GM18508 (cell line): ENCODE measurements at regions not wholly inside any gene's neighbourhood (a gene's known extent, or its start where the extent isn't known, plus 50 kb on each side); places are given as distances from the start of the nearest gene placed in this dataset.
A peak's percentile ranks its signal among the peaks of the same experiment; 100 is the strongest.

Experiments used
- ATAC-seq: cut with Tn5 transposase; IDR thresholded peaks from one replicate; pipeline ENCODE4 v1.9.1; 2021; ENCODE audit warnings: moderate number of reproducible peaks; ENCODE audit not compliant: insufficient read depth, unreplicated experiment

- ATAC-seq, result no peak
Measured at GRCh38 chr2:234310166-234310565, 186.7 kb downstream of the ARL4C start.

GRCh38 chr2:234309431-234309830 lies 187.4 kb downstream of the ARL4C start:
- ATAC-seq, result no peak

GRCh38 chr2:234308813-234309195 lies 188.1 kb downstream of the ARL4C start:
- ATAC-seq, result peak; percentile 80

GRCh38 chr2:234308073-234308812 lies 188.6 kb downstream of the ARL4C start:
- no peak for ATAC-seq

- no peak for ATAC-seq
Measured at GRCh38 chr2:234307322-234307961, 189.4 kb downstream of the ARL4C start.

GRCh38 chr2:234306426-234307173 lies 190.3 kb downstream of the ARL4C start:
- ATAC-seq, result no peak

GRCh38 chr2:234305846-234306245 lies 191.0 kb downstream of the ARL4C start:
- no peak for ATAC-seq

GRCh38 chr2:234304950-234305349 lies 191.9 kb downstream of the ARL4C start:
- ATAC-seq, result no peak

GRCh38 chr2:234302664-234302991 lies 194.3 kb downstream of the ARL4C start:
- no peak for ATAC-seq

- no peak for ATAC-seq
Measured at GRCh38 chr2:234300932-234301823, 195.7 kb downstream of the ARL4C start.

- no peak for ATAC-seq
Measured at GRCh38 chr2:234300391-234300925, 196.4 kb downstream of the ARL4C start.

- no peak for ATAC-seq
Measured at GRCh38 chr2:234298918-234299317, 198.0 kb downstream of the ARL4C start.

- ATAC-seq, result no peak
Measured at GRCh38 chr2:234296991-234297390, 199.9 kb downstream of the ARL4C start.

GRCh38 chr2:234293973-234294372 lies 202.9 kb downstream of the ARL4C start:
- no peak for ATAC-seq

GRCh38 chr2:234292962-234293243 lies 204.0 kb downstream of the ARL4C start:
- no peak for ATAC-seq

GRCh38 chr2:234292205-234292961 lies 204.5 kb downstream of the ARL4C start:
- ATAC-seq, result no peak

- no peak for ATAC-seq
Measured at GRCh38 chr2:234291765-234292204, 205.1 kb downstream of the ARL4C start.

GRCh38 chr2:234290671-234291070 lies 206.2 kb downstream of the ARL4C start:
- peak; percentile 49 for ATAC-seq

- no peak for ATAC-seq
Measured at GRCh38 chr2:234289834-234290590, 206.9 kb downstream of the ARL4C start.
